ENCODE measurements at regions not wholly inside any gene's neighbourhood (a gene's known extent, or its start where the extent isn't known, plus 50 kb on each side); places are given as distances from the start of the nearest gene placed in this dataset.
A peak's percentile ranks its signal among the peaks of the same experiment; 100 is the strongest.

GRCh38 chr11:23973244-23973643 is 523.6 kb upstream of the LUZP2 start:
- peak; percentile 7 for DNase-seq

- DNase-seq: peak; percentile 12
These were observed 522.8 kb upstream of the LUZP2 start for GRCh38 chr11:23974051-23974450.

- DNase-seq: no peak
These were observed 522.3 kb upstream of the LUZP2 start for GRCh38 chr11:23974601-23975000.

- no peak for DNase-seq
These were observed 520.4 kb upstream of the LUZP2 start for GRCh38 chr11:23976426-23976825.

- DNase-seq: no peak
These were observed 520.0 kb upstream of the LUZP2 start for GRCh38 chr11:23976841-23977271.

GRCh38 chr11:23988381-23989006 is 508.4 kb upstream of the LUZP2 start:
- DNase-seq: peak; percentile 60

- peak; percentile 15 for DNase-seq
These were observed 506.3 kb upstream of the LUZP2 start for GRCh38 chr11:23990346-23991164.

GRCh38 chr11:23991165-23991539 is 505.7 kb upstream of the LUZP2 start:
- peak; percentile 53 for DNase-seq

GRCh38 chr11:23995891-23996290 is 501.0 kb upstream of the LUZP2 start:
- DNase-seq: peak; percentile 75

- no peak for DNase-seq
These were observed 499.5 kb upstream of the LUZP2 start for GRCh38 chr11:23997356-23997755.

- DNase-seq: no peak
These were observed 491.5 kb upstream of the LUZP2 start for GRCh38 chr11:24005202-24005876.

GRCh38 chr11:24043842-24044241 is 453.0 kb upstream of the LUZP2 start:
- no peak for DNase-seq

GRCh38 chr11:24046731-24047130 is 450.1 kb upstream of the LUZP2 start:
- no peak for DNase-seq

GRCh38 chr11:24056051-24056450 is 440.8 kb upstream of the LUZP2 start:
- no peak for DNase-seq

- no peak for DNase-seq
These were observed 436.7 kb upstream of the LUZP2 start for GRCh38 chr11:24060125-24060524.

GRCh38 chr11:24064309-24064903 is 432.4 kb upstream of the LUZP2 start:
- no peak for DNase-seq

GRCh38 chr11:24068197-24068596 is 428.7 kb upstream of the LUZP2 start:
- DNase-seq: no peak

- DNase-seq: no peak
These were observed 426.4 kb upstream of the LUZP2 start for GRCh38 chr11:24070435-24070834.

- DNase-seq: no peak
These were observed 418.8 kb upstream of the LUZP2 start for GRCh38 chr11:24078018-24078417.

GRCh38 chr11:24082241-24082640 is 414.6 kb upstream of the LUZP2 start:
- no peak for DNase-seq

- DNase-seq: no peak
These were observed 414.0 kb upstream of the LUZP2 start for GRCh38 chr11:24082860-24083259.

- no peak for DNase-seq
These were observed 411.9 kb upstream of the LUZP2 start for GRCh38 chr11:24084956-24085355.

- no peak for DNase-seq
These were observed 409.9 kb upstream of the LUZP2 start for GRCh38 chr11:24086921-24087320.

GRCh38 chr11:24091594-24091993 is 405.3 kb upstream of the LUZP2 start:
- no peak for DNase-seq

All from NCI-H226 (cell line).